ENCODE measurements at regions not wholly inside any gene's neighbourhood (a gene's known extent, or its start where the extent isn't known, plus 50 kb on each side); places are given as distances from the start of the nearest gene placed in this dataset.
"Not testable (repeated sequence)": the region's sequence is repeated elsewhere in the genome, so short reads cannot be mapped to it uniquely, and the experiment has no call there.

GRCh38 chr11:92436034-92436920 lies 211.7 kb downstream of the FAT3 start:
- no peak for DNase-seq

GRCh38 chr11:92439133-92439532 lies 214.5 kb downstream of the FAT3 start:
- DNase-seq, result no peak

- peak; percentile 18 for DNase-seq
Measured at GRCh38 chr11:92440701-92441442, 216.3 kb downstream of the FAT3 start.

- DNase-seq, result no peak
Measured at GRCh38 chr11:92441443-92441726, 216.8 kb downstream of the FAT3 start.

GRCh38 chr11:92443199-92443598 lies 218.6 kb downstream of the FAT3 start:
- peak; percentile 39 for DNase-seq

GRCh38 chr11:92447586-92447985 lies 223.0 kb downstream of the FAT3 start:
- no peak for DNase-seq

GRCh38 chr11:92449222-92449621 lies 224.6 kb downstream of the FAT3 start:
- no peak for DNase-seq

- DNase-seq, result no peak
Measured at GRCh38 chr11:92449780-92450179, 225.2 kb downstream of the FAT3 start.

GRCh38 chr11:92451063-92451462 lies 226.4 kb downstream of the FAT3 start:
- DNase-seq, result no peak

- peak; percentile 63 for DNase-seq
Measured at GRCh38 chr11:92453055-92453454, 228.4 kb downstream of the FAT3 start.

- no peak for DNase-seq
Measured at GRCh38 chr11:92455210-92455790, 230.7 kb downstream of the FAT3 start.

GRCh38 chr11:92457250-92457649 lies 232.6 kb downstream of the FAT3 start:
- DNase-seq, result peak; percentile 29

- DNase-seq, result no peak
Measured at GRCh38 chr11:92458486-92458885, 233.9 kb downstream of the FAT3 start.

- DNase-seq, result no peak
Measured at GRCh38 chr11:92460213-92460612, 235.6 kb downstream of the FAT3 start.

- DNase-seq, result no peak
Measured at GRCh38 chr11:92461447-92461846, 236.8 kb downstream of the FAT3 start.

GRCh38 chr11:92462821-92463220 lies 238.2 kb downstream of the FAT3 start:
- no peak for DNase-seq

GRCh38 chr11:92464822-92465221 lies 240.2 kb downstream of the FAT3 start:
- no peak for DNase-seq

- DNase-seq, result not testable (repeated sequence)
Measured at GRCh38 chr11:92465410-92465809, 240.8 kb downstream of the FAT3 start.

GRCh38 chr11:92473736-92474135 lies 249.1 kb downstream of the FAT3 start:
- peak; percentile 33 for DNase-seq

- no peak for DNase-seq
Measured at GRCh38 chr11:92475316-92475715, 250.7 kb downstream of the FAT3 start.

GRCh38 chr11:92475819-92476218 lies 251.2 kb downstream of the FAT3 start:
- no peak for DNase-seq

- no peak for DNase-seq
Measured at GRCh38 chr11:92477686-92478085, 253.1 kb downstream of the FAT3 start.

GRCh38 chr11:92480499-92480898 lies 255.9 kb downstream of the FAT3 start:
- peak; percentile 31 for DNase-seq

GRCh38 chr11:92482492-92483060 lies 258.0 kb downstream of the FAT3 start:
- DNase-seq, result no peak

Measured in fibroblast of skin of right quadriceps (primary cell).